NCI-H2029 (cell line): ENCODE measurements at regions not wholly inside any gene's neighbourhood (a gene's known extent, or its start where the extent isn't known, plus 50 kb on each side); places are given as distances from the start of the nearest gene placed in this dataset.
A peak's percentile ranks its signal among the peaks of the same experiment; 100 is the strongest.

ENCODE experiments used
- DNase-seq: peaks from one replicate; lab custom pipeline; 2025; lab: John Stamatoyannopoulos, UW

- no peak for DNase-seq
Measured at GRCh38 chr18:38579764-38580163, 1014.2 kb upstream of the CELF4 start.

GRCh38 chr18:38576916-38577315 is 1011.3 kb upstream of the CELF4 start:
- DNase-seq = no peak

GRCh38 chr18:38576349-38576748 is 1010.8 kb upstream of the CELF4 start:
- DNase-seq = no peak

GRCh38 chr18:38575648-38576047 is 1010.0 kb upstream of the CELF4 start:
- no peak for DNase-seq

GRCh38 chr18:38575023-38575422 is 1009.4 kb upstream of the CELF4 start:
- no peak for DNase-seq

- no peak for DNase-seq
Measured at GRCh38 chr18:38572554-38573111, 1007.0 kb upstream of the CELF4 start.

GRCh38 chr18:38571651-38572050 is 1006.1 kb upstream of the CELF4 start:
- no peak for DNase-seq

GRCh38 chr18:38565513-38565912 is 999.9 kb upstream of the CELF4 start:
- DNase-seq = no peak

- DNase-seq = no peak
Measured at GRCh38 chr18:38563396-38563980, 997.9 kb upstream of the CELF4 start.

- DNase-seq = no peak
Measured at GRCh38 chr18:38557006-38557405, 991.4 kb upstream of the CELF4 start.

GRCh38 chr18:38552732-38553321 is 987.2 kb upstream of the CELF4 start:
- DNase-seq = no peak

- DNase-seq = no peak
Measured at GRCh38 chr18:38551881-38552280, 986.3 kb upstream of the CELF4 start.

- DNase-seq = no peak
Measured at GRCh38 chr18:38545071-38545470, 979.5 kb upstream of the CELF4 start.

- DNase-seq = no peak
Measured at GRCh38 chr18:38539856-38540255, 974.3 kb upstream of the CELF4 start.

GRCh38 chr18:38539371-38539770 is 973.8 kb upstream of the CELF4 start:
- no peak for DNase-seq

GRCh38 chr18:38534073-38534472 is 968.5 kb upstream of the CELF4 start:
- DNase-seq = no peak

- no peak for DNase-seq
Measured at GRCh38 chr18:38526922-38527321, 961.3 kb upstream of the CELF4 start.

GRCh38 chr18:38525039-38525438 is 959.4 kb upstream of the CELF4 start:
- no peak for DNase-seq

GRCh38 chr18:38520786-38521185 is 955.2 kb upstream of the CELF4 start:
- peak; percentile 28 for DNase-seq

- DNase-seq = no peak
Measured at GRCh38 chr18:38502539-38502938, 936.9 kb upstream of the CELF4 start.

- DNase-seq = no peak
Measured at GRCh38 chr18:38497266-38497665, 931.7 kb upstream of the CELF4 start.

- no peak for DNase-seq
Measured at GRCh38 chr18:38496222-38496793, 930.7 kb upstream of the CELF4 start.

- DNase-seq = no peak
Measured at GRCh38 chr18:38494065-38494464, 928.5 kb upstream of the CELF4 start.

GRCh38 chr18:38491195-38491594 is 925.6 kb upstream of the CELF4 start:
- no peak for DNase-seq
